Ovary (tissue), 3 donors: ENCODE measurements at regions not wholly inside any gene's neighbourhood (a gene's known extent, or its start where the extent isn't known, plus 50 kb on each side); places are given as distances from the start of the nearest gene placed in this dataset.

ENCODE experiments used
- CTCF ChIP-seq, 3 donors: fragments of 450-650 bp in 2 of 3; fragments of 200-600 bp in 1 of 3; IDR thresholded peaks; one replicate each; pipeline versions ENCODE4 v1.5.1 to v1.8.0; 2016 to 2022; ENCODE audit warnings: antibody characterized with exemption in 3 of 3, mild to moderate bottlenecking in 1 of 3
- EP300 ChIP-seq: sonication (generic); formaldehyde crosslinking; IDR thresholded peaks from one replicate; pipeline ENCODE4 v1.6.1; 2017; ENCODE audit warnings: antibody characterized with exemption
- POLR2A ChIP-seq: fragments of 450-650 bp; IDR thresholded peaks from one replicate; pipeline ENCODE4 v1.6.1; 2017; ENCODE audit warnings: antibody characterized with exemption, mild to moderate bottlenecking, moderate library complexity
- donor health status: DM: no; HTN: no; CAD: no.

- TF ChIP-seq POLR2A (no peak), CTCF (IDR thresholded peaks at IDR 0.05) (no peak), EP300 (no peak)
These were observed 1216.8 kb upstream of the PABPC4L start for GRCh38 chr4:135418353-135418752.
